ENCODE measurements at regions not wholly inside any gene's neighbourhood (a gene's known extent, or its start where the extent isn't known, plus 50 kb on each side); places are given as distances from the start of the nearest gene placed in this dataset.
A peak's percentile ranks its signal among the peaks of the same experiment; 100 is the strongest.

DNA sequence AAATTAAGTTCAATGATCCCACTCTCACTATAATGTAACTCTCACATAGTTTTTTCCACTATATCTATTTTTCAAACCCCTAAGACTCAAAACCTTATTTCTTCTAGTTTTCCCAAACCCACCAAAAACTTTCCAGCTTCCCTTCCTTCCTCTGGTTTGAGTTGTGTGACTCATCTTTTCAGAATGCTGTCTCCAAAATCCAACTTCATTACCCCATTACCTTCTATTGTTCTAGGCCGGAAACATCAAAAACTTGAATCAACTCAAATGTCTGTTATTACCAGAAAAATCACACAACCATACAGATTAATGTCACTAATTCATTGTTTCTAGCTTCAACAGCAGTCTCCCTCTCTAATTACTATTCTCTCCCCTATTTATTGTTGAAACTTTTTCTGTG, 1090.3 kb downstream of the HACE1 start:
- Histone ChIP-seq H3K4me3 (ENCODE audit: low read length) (no peak overlapping the region), H3K4me1 (ENCODE audit: insufficient read depth, low read length) (no peaks in the 10 kb centered on the region), H3K9me2 (replicated peaks; ENCODE audit: low read length) (no peaks in the 10 kb centered on the region), H3K9ac (ENCODE audit: low read length) (no peak overlapping the region), H3K79me2 (ENCODE audit: low read length) (no peaks in the 10 kb centered on the region), H3K9me3 (ENCODE audit: low read length) (no peaks in the 10 kb centered on the region), H4K20me1 (ENCODE audit: low read length) (no peaks in the 10 kb centered on the region), H3K27ac (ENCODE audit: low read length) (no peak overlapping the region), H3K36me3 (ENCODE audit: low read depth, low read length) (no peaks in the 10 kb centered on the region), H3F3A (ENCODE audit: low read length, unreplicated experiment) (no peaks in the 10 kb centered on the region), H3K4me2 (ENCODE audit: low read length) (no peak overlapping the region), H2AFZ (ENCODE audit: low read length) (no peak overlapping the region), H3K27me3 (ENCODE audit: low read length) (no peaks in the 10 kb centered on the region)
- intact Hi-C loops (cut with micrococcal nuclease): no loop called here
- no TSS peak for BruUV-seq (replicated peaks)
- ChIA-PET CTCF (no interaction called here), POLR2A (ENCODE audit: unreplicated experiment) (no interaction called here)
- ATAC-seq (no peak; the same call in 1 of the 2 replicates), DNase-seq (peak; percentile 4)
- TF ChIP-seq EZH2phosphoT487 (IDR thresholded peaks at IDR 0.05; ENCODE audit: borderline replicate concordance, low read length) (no peak), EZH2 (IDR thresholded peaks at IDR 0.05; ENCODE audit: low read length, unreplicated experiment) (no peak)
- TF ChIP-seq, protein P1, sequence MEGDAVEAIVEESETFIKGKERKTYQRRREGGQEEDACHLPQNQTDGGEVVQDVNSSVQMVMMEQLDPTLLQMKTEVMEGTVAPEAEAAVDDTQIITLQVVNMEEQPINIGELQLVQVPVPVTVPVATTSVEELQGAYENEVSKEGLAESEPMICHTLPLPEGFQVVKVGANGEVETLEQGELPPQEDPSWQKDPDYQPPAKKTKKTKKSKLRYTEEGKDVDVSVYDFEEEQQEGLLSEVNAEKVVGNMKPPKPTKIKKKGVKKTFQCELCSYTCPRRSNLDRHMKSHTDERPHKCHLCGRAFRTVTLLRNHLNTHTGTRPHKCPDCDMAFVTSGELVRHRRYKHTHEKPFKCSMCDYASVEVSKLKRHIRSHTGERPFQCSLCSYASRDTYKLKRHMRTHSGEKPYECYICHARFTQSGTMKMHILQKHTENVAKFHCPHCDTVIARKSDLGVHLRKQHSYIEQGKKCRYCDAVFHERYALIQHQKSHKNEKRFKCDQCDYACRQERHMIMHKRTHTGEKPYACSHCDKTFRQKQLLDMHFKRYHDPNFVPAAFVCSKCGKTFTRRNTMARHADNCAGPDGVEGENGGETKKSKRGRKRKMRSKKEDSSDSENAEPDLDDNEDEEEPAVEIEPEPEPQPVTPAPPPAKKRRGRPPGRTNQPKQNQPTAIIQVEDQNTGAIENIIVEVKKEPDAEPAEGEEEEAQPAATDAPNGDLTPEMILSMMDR (conservative IDR thresholded peaks at IDR 0.05; ENCODE audit: low read depth, low read length): no peak

DNA sequence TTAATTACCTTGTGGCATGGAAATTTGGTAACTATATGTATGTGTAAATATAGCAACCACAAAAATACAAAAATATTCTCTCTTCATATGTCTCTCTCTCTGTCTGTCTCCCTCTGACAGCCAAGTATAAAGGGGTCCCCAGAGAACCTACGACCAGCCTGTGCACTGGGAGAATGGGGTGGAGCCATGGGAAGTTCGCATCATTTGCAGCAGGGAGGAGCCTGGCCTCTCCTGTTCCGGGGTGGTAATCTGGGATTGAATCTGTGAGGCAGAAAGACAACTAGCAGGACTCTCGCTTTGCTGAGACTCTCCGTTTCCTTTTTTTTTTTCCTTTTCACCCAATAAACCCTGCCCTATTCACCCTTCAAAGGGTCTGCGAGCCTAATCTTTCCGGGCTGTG, 1109.1 kb downstream of the HACE1 start:
- CTCF ChIA-PET: no interaction called here
- no peak overlapping the region for H3K9ac ChIP-seq (ENCODE audit: low read length)

GRCh38 chr6:103734016-103734415, 1125.7 kb downstream of the HACE1 start:
- DNase-seq (no peak), ATAC-seq (no peak)
- Histone ChIP-seq H3K79me2 (ENCODE audit: low read length) (no peaks in the 10 kb centered on the region), H3K36me3 (ENCODE audit: low read depth, low read length) (no peaks in the 10 kb centered on the region), H3F3A (ENCODE audit: low read length, unreplicated experiment) (no peaks in the 10 kb centered on the region), H3K9me2 (replicated peaks; ENCODE audit: low read length) (no peaks in the 10 kb centered on the region), H3K9me3 (ENCODE audit: low read length) (no peaks in the 10 kb centered on the region), H3K4me1 (ENCODE audit: insufficient read depth, low read length) (no peaks in the 10 kb centered on the region), H2AFZ (ENCODE audit: low read length) (no peak overlapping the region), H3K4me2 (ENCODE audit: low read length) (no peak overlapping the region), H3K9ac (ENCODE audit: low read length) (no peak overlapping the region), H3K27me3 (ENCODE audit: low read length) (no peaks in the 10 kb centered on the region), H3K27ac (ENCODE audit: low read length) (no peak overlapping the region), H4K20me1 (ENCODE audit: low read length) (no peaks in the 10 kb centered on the region), H3K4me3 (ENCODE audit: low read length) (no peak overlapping the region)
- intact Hi-C loops (cut with micrococcal nuclease): no loop called here
- POLR2A ChIA-PET (ENCODE audit: unreplicated experiment): no interaction called here
- CTCF ChIA-PET: no interaction called here
- TF ChIP-seq, protein P1 (conservative IDR thresholded peaks at IDR 0.05; ENCODE audit: low read depth, low read length): no peak
- TF ChIP-seq EZH2 (IDR thresholded peaks at IDR 0.05; ENCODE audit: low read length, unreplicated experiment) (no peak), EZH2phosphoT487 (IDR thresholded peaks at IDR 0.05; ENCODE audit: borderline replicate concordance, low read length) (no peak)
- no TSS peak for BruUV-seq (replicated peaks)

More for the DNA sequence above, 1109.1 kb downstream of the HACE1 start:
- H3K9me2 ChIP-seq (replicated peaks; ENCODE audit: low read length): no peaks in the 10 kb centered on the region
- intact Hi-C loops (cut with micrococcal nuclease): no loop called here
- H3K27ac ChIP-seq (ENCODE audit: low read length): no peak overlapping the region
- H2AFZ ChIP-seq (ENCODE audit: low read length): no peak overlapping the region
- TF ChIP-seq EZH2 (IDR thresholded peaks at IDR 0.05; ENCODE audit: low read length, unreplicated experiment) (no peak), EZH2phosphoT487 (IDR thresholded peaks at IDR 0.05; ENCODE audit: borderline replicate concordance, low read length) (no peak)
- TF ChIP-seq, protein P1 (conservative IDR thresholded peaks at IDR 0.05; ENCODE audit: low read depth, low read length): no peak
- no peak overlapping the region for H3K4me2 ChIP-seq (ENCODE audit: low read length)
- H3K9me3 ChIP-seq (ENCODE audit: low read length): no peaks in the 10 kb centered on the region
- no peaks in the 10 kb centered on the region for H3K36me3 ChIP-seq (ENCODE audit: low read depth, low read length)
- no peaks in the 10 kb centered on the region for H3K79me2 ChIP-seq (ENCODE audit: low read length)
- ATAC-seq (no peak), DNase-seq (no peak)
- H3F3A ChIP-seq (ENCODE audit: low read length, unreplicated experiment): no peaks in the 10 kb centered on the region
- H4K20me1 ChIP-seq (ENCODE audit: low read length): no peaks in the 10 kb centered on the region
- POLR2A ChIA-PET (ENCODE audit: unreplicated experiment): no interaction called here
- H3K4me3 ChIP-seq (ENCODE audit: low read length): no peak overlapping the region
- no peaks in the 10 kb centered on the region for H3K27me3 ChIP-seq (ENCODE audit: low read length)
- BruUV-seq (replicated peaks): no TSS peak
- no peaks in the 10 kb centered on the region for H3K4me1 ChIP-seq (ENCODE audit: insufficient read depth, low read length)

All from PC-3 (cell line).